LNCAP (cell line): ENCODE measurements at regions not wholly inside any gene's neighbourhood (a gene's known extent, or its start where the extent isn't known, plus 50 kb on each side); places are given as distances from the start of the nearest gene placed in this dataset.

Experiments used
- TF ChIP-seq, protein P1 (sequence below): fragments of 450-650 bp; IDR thresholded peaks from 2 replicates; pipeline ENCODE4 v1.5.1; 2017; ENCODE audit warnings: mild to moderate bottlenecking

- TF ChIP-seq, protein P1, sequence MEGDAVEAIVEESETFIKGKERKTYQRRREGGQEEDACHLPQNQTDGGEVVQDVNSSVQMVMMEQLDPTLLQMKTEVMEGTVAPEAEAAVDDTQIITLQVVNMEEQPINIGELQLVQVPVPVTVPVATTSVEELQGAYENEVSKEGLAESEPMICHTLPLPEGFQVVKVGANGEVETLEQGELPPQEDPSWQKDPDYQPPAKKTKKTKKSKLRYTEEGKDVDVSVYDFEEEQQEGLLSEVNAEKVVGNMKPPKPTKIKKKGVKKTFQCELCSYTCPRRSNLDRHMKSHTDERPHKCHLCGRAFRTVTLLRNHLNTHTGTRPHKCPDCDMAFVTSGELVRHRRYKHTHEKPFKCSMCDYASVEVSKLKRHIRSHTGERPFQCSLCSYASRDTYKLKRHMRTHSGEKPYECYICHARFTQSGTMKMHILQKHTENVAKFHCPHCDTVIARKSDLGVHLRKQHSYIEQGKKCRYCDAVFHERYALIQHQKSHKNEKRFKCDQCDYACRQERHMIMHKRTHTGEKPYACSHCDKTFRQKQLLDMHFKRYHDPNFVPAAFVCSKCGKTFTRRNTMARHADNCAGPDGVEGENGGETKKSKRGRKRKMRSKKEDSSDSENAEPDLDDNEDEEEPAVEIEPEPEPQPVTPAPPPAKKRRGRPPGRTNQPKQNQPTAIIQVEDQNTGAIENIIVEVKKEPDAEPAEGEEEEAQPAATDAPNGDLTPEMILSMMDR, result no peak
Observed at GRCh38 chr2:128818704-128819491, 500.2 kb upstream of the HS6ST1 start.

- TF ChIP-seq, protein P1, result no peak
Observed at GRCh38 chr2:128820452-128820851, 501.8 kb upstream of the HS6ST1 start.

GRCh38 chr2:128821010-128821409 lies 502.3 kb upstream of the HS6ST1 start:
- TF ChIP-seq, protein P1, result no peak

- TF ChIP-seq, protein P1, result no peak
Observed at GRCh38 chr2:128832946-128833663, 514.4 kb upstream of the HS6ST1 start.

DNA sequence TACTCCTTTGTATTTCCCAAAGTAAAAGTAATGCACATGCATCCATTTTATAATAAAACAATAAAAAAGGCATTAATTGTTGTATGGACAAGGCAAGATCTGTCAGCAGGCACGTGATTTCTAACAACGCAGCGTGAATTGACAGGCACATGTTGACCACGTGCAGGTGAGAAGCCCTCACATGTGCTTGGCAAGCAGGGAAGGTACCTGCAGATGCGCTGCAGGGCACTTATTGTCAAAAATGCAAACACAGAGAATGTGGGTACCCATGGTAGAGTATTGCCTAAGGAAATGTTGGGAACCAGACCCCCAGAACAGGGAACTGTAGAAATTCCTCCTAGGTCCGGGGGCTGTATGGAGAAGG lies 515.0 kb upstream of the HS6ST1 start:
- TF ChIP-seq, protein P1, result no peak

- TF ChIP-seq, protein P1, result no peak
Observed at GRCh38 chr2:128834207-128834879, 515.7 kb upstream of the HS6ST1 start.

GRCh38 chr2:128834880-128835252 lies 516.2 kb upstream of the HS6ST1 start:
- TF ChIP-seq, protein P1, result no peak
